ENCODE measurements at regions not wholly inside any gene's neighbourhood (a gene's known extent, or its start where the extent isn't known, plus 50 kb on each side); places are given as distances from the start of the nearest gene placed in this dataset.

DNA sequence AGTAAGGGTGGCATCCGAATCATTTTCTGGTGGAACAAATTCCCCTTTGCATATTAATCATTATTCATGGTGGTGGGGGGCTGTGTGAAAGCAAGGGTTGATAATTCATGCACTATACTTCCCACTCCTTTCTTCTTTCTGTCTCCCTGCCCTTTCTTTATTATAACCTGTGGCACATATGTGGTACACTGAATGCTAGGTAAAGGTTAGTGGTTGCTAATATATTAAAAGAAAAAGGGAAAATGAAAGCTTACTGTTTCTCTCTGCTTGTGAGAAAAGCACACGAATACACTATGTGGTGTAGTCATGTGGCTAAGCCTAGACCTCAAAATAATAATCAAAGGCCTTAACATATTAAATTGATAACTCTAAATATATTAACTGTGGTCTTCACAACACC lies 178.4 kb upstream of the RPS6KA3 start:
- ChIA-PET POLR2A (no interaction called here), CTCF (no interaction called here)
- no peak overlapping the region for H3K27ac Mint-ChIP-seq
- peaks cover 3% of the 10 kb centered on the region; the same call in 1 of the 2 replicates for H3K27me3 Mint-ChIP-seq (ENCODE audit: low read depth)
- H3K4me3 Mint-ChIP-seq = no peak overlapping the region
- no peak for DNase-seq (ENCODE audit: low spot score)
- H3K4me1 Mint-ChIP-seq = peaks cover 7% of the 10 kb centered on the region; the same call in 1 of the 2 replicates
- no peaks in the 10 kb centered on the region for H3K9me3 Mint-ChIP-seq
- ATAC-seq = no peak
- no peaks in the 10 kb centered on the region for H3K36me3 Mint-ChIP-seq
- TF ChIP-seq, protein P1, sequence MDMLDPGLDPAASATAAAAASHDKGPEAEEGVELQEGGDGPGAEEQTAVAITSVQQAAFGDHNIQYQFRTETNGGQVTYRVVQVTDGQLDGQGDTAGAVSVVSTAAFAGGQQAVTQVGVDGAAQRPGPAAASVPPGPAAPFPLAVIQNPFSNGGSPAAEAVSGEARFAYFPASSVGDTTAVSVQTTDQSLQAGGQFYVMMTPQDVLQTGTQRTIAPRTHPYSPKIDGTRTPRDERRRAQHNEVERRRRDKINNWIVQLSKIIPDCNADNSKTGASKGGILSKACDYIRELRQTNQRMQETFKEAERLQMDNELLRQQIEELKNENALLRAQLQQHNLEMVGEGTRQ (CRISPR knock-in tag; IDR thresholded peaks at IDR 0.05) = no peak
- TF ChIP-seq EMX1 (CRISPR knock-in tag; IDR thresholded peaks at IDR 0.05) = no peak
- no peak for TF ChIP-seq ZNF423 (CRISPR knock-in tag; IDR thresholded peaks at IDR 0.05)
- TF ChIP-seq, protein P2, sequence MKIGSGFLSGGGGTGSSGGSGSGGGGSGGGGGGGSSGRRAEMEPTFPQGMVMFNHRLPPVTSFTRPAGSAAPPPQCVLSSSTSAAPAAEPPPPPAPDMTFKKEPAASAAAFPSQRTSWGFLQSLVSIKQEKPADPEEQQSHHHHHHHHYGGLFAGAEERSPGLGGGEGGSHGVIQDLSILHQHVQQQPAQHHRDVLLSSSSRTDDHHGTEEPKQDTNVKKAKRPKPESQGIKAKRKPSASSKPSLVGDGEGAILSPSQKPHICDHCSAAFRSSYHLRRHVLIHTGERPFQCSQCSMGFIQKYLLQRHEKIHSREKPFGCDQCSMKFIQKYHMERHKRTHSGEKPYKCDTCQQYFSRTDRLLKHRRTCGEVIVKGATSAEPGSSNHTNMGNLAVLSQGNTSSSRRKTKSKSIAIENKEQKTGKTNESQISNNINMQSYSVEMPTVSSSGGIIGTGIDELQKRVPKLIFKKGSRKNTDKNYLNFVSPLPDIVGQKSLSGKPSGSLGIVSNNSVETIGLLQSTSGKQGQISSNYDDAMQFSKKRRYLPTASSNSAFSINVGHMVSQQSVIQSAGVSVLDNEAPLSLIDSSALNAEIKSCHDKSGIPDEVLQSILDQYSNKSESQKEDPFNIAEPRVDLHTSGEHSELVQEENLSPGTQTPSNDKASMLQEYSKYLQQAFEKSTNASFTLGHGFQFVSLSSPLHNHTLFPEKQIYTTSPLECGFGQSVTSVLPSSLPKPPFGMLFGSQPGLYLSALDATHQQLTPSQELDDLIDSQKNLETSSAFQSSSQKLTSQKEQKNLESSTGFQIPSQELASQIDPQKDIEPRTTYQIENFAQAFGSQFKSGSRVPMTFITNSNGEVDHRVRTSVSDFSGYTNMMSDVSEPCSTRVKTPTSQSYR (CRISPR knock-in tag; IDR thresholded peaks at IDR 0.05) = no peak
- TF ChIP-seq TCF7 (CRISPR knock-in tag; IDR thresholded peaks at IDR 0.05; ENCODE audit: low read depth) = no peak
- no peak for TF ChIP-seq ZNF219 (CRISPR knock-in tag; IDR thresholded peaks at IDR 0.05; ENCODE audit: borderline replicate concordance)
- TF ChIP-seq NR2C2 (CRISPR knock-in tag; IDR thresholded peaks at IDR 0.05) = no peak
- TF ChIP-seq, protein P3, sequence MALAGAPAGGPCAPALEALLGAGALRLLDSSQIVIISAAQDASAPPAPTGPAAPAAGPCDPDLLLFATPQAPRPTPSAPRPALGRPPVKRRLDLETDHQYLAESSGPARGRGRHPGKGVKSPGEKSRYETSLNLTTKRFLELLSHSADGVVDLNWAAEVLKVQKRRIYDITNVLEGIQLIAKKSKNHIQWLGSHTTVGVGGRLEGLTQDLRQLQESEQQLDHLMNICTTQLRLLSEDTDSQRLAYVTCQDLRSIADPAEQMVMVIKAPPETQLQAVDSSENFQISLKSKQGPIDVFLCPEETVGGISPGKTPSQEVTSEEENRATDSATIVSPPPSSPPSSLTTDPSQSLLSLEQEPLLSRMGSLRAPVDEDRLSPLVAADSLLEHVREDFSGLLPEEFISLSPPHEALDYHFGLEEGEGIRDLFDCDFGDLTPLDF (CRISPR knock-in tag; IDR thresholded peaks at IDR 0.05) = no peak
- TF ChIP-seq SP1 (CRISPR knock-in tag; conservative IDR thresholded peaks at IDR 0.05) = no peak
- TF ChIP-seq, protein P4, sequence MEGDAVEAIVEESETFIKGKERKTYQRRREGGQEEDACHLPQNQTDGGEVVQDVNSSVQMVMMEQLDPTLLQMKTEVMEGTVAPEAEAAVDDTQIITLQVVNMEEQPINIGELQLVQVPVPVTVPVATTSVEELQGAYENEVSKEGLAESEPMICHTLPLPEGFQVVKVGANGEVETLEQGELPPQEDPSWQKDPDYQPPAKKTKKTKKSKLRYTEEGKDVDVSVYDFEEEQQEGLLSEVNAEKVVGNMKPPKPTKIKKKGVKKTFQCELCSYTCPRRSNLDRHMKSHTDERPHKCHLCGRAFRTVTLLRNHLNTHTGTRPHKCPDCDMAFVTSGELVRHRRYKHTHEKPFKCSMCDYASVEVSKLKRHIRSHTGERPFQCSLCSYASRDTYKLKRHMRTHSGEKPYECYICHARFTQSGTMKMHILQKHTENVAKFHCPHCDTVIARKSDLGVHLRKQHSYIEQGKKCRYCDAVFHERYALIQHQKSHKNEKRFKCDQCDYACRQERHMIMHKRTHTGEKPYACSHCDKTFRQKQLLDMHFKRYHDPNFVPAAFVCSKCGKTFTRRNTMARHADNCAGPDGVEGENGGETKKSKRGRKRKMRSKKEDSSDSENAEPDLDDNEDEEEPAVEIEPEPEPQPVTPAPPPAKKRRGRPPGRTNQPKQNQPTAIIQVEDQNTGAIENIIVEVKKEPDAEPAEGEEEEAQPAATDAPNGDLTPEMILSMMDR (IDR thresholded peaks at IDR 0.05) = no peak
- TF ChIP-seq, protein P5, sequence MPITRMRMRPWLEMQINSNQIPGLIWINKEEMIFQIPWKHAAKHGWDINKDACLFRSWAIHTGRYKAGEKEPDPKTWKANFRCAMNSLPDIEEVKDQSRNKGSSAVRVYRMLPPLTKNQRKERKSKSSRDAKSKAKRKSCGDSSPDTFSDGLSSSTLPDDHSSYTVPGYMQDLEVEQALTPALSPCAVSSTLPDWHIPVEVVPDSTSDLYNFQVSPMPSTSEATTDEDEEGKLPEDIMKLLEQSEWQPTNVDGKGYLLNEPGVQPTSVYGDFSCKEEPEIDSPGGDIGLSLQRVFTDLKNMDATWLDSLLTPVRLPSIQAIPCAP (CRISPR knock-in tag; IDR thresholded peaks at IDR 0.05) = no peak
- TF ChIP-seq CREM (CRISPR knock-in tag; IDR thresholded peaks at IDR 0.05) = no peak
- TF ChIP-seq, protein P6, sequence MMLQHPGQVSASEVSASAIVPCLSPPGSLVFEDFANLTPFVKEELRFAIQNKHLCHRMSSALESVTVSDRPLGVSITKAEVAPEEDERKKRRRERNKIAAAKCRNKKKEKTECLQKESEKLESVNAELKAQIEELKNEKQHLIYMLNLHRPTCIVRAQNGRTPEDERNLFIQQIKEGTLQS (CRISPR knock-in tag; conservative IDR thresholded peaks at IDR 0.05) = no peak
- TF ChIP-seq HMGA2 (CRISPR knock-in tag; IDR thresholded peaks at IDR 0.05) = no peak
- no peak for TF ChIP-seq ZNF317 (CRISPR knock-in tag; IDR thresholded peaks at IDR 0.05; ENCODE audit: borderline replicate concordance, low read depth)
- TF ChIP-seq, protein P7, sequence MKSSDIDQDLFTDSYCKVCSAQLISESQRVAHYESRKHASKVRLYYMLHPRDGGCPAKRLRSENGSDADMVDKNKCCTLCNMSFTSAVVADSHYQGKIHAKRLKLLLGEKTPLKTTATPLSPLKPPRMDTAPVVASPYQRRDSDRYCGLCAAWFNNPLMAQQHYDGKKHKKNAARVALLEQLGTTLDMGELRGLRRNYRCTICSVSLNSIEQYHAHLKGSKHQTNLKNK (CRISPR knock-in tag; IDR thresholded peaks at IDR 0.05) = no peak

DNA sequence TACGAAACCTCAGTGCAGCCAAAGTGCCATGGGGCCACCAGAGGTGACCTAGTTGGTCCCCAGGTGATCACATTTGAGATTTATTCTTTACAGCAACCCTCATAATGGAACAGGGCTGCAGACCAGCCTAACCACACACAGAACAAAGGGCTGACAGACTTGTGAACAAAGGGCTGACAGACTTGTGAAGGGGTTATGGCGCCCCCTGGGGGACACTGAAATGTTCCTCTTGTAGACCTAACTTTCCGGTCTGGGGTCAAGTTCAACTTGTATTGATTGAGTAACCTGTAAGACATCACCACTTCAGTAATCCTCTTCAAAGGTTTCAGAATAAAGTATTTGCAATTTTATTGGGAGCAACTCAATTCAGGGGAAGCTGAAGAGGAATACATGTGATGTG lies 175.9 kb upstream of the RPS6KA3 start:
- ChIA-PET CTCF (no interaction called here), POLR2A (no interaction called here)
- TF ChIP-seq, protein P4 (IDR thresholded peaks at IDR 0.05) = peak; percentile 54; the same call in 1 of the 2 replicates
- TF ChIP-seq RELA (CRISPR knock-in tag; IDR thresholded peaks at IDR 0.05; ENCODE audit: borderline replicate concordance) = no peak
- H3K4me1 Mint-ChIP-seq = peaks cover 7% of the 10 kb centered on the region; the same call in 1 of the 2 replicates
- DNase-seq (ENCODE audit: low spot score) (peak; percentile 82), ATAC-seq (peak; percentile 86)
- no peaks in the 10 kb centered on the region for H3K9me3 Mint-ChIP-seq
- no peak overlapping the region for H3K4me3 Mint-ChIP-seq
- H3K27me3 Mint-ChIP-seq (ENCODE audit: low read depth) = peaks cover 3% of the 10 kb centered on the region; the same call in 1 of the 2 replicates
- no peaks in the 10 kb centered on the region for H3K36me3 Mint-ChIP-seq
- no peak overlapping the region for H3K27ac Mint-ChIP-seq

All from WTC11 (cell line).